Keratinocyte (primary cell): ENCODE measurements at regions not wholly inside any gene's neighbourhood (a gene's known extent, or its start where the extent isn't known, plus 50 kb on each side); places are given as distances from the start of the nearest gene placed in this dataset.

Source experiments
- EZH2 ChIP-seq: IDR thresholded peaks from one replicate; pipeline ENCODE4 v1.6.1; 2012; ENCODE audit warnings: inconsistent platforms, mild to moderate bottlenecking, low read length, moderate library complexity
- TF ChIP-seq, protein P1 (sequence below), 3 experiments: IDR thresholded peaks in 1 of 3; conservative IDR thresholded peaks in 1 of 3; optimal IDR thresholded peaks in 1 of 3; 2 replicates in 2 of 3; 3 replicates in 1 of 3; pipeline versions ENCODE3 to v1.5.1; 2011; ENCODE audit warnings: low read length in 3 of 3, mild to moderate bottlenecking in 3 of 3, moderate library complexity in 2 of 3, control low read depth in 1 of 3, inconsistent platforms in 1 of 3; ENCODE audit not compliant: insufficient read depth in 2 of 3; ENCODE audit errors: extremely low read depth in 1 of 3

- TF ChIP-seq, protein P1, sequence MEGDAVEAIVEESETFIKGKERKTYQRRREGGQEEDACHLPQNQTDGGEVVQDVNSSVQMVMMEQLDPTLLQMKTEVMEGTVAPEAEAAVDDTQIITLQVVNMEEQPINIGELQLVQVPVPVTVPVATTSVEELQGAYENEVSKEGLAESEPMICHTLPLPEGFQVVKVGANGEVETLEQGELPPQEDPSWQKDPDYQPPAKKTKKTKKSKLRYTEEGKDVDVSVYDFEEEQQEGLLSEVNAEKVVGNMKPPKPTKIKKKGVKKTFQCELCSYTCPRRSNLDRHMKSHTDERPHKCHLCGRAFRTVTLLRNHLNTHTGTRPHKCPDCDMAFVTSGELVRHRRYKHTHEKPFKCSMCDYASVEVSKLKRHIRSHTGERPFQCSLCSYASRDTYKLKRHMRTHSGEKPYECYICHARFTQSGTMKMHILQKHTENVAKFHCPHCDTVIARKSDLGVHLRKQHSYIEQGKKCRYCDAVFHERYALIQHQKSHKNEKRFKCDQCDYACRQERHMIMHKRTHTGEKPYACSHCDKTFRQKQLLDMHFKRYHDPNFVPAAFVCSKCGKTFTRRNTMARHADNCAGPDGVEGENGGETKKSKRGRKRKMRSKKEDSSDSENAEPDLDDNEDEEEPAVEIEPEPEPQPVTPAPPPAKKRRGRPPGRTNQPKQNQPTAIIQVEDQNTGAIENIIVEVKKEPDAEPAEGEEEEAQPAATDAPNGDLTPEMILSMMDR (optimal IDR thresholded peaks at IDR 0.05 in 1 of 3, IDR thresholded peaks at IDR 0.05 in 1 of 3, conservative IDR thresholded peaks at IDR 0.05 in 1 of 3; ENCODE audit: extremely low read depth in 1 of 3, insufficient read depth in 2 of 3, low read length in 3 of 3): no peak
- no peak for TF ChIP-seq EZH2
Observed at GRCh38 chr21:40923407-40923806, 76.4 kb upstream of the DSCAM start.
